ENCODE measurements at regions not wholly inside any gene's neighbourhood (a gene's known extent, or its start where the extent isn't known, plus 50 kb on each side); places are given as distances from the start of the nearest gene placed in this dataset.

DNA sequence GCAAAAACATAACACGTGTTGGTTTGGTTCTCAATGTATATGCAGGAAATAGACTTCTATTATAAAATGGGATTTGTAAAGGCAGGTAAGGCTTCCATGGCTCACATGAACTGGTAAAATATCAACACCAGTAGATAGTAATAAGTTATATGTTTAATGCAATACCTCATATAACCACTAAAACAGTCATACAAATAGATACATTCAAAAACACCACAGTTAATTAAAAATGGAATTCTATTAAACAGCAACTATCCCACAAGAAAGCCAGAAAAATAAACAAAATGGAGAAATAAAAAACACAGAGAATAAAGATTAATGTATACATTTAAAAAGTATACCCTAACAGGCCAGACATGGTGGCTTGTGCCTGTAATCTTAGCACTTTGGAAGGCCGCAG, 243.8 kb upstream of the LRATD1 start:
- Mint-ChIP-seq H3K4me3 (no peak overlapping the region), H3K27ac (no peak overlapping the region), H3K4me1 (no peaks in the 10 kb centered on the region)

More for the DNA sequence above, 243.8 kb upstream of the LRATD1 start:
- Histone ChIP-seq H3F3A (replicated peaks; ENCODE audit: low read depth) (no peaks in the 10 kb centered on the region), H3K4me1 (ENCODE audit: insufficient read depth) (no peaks in the 10 kb centered on the region), H3K4me2 (no peak overlapping the region), H3K27me3 (ENCODE audit: insufficient read depth) (no peaks in the 10 kb centered on the region), H4K20me1 (replicated peaks; ENCODE audit: insufficient read depth) (no peaks in the 10 kb centered on the region), H2AFZ (no peak overlapping the region), H3K27ac (ENCODE audit: low read depth) (no peak overlapping the region), H3K4me3 (no peak overlapping the region), H3K79me2 (replicated peaks; ENCODE audit: insufficient read depth) (no peaks in the 10 kb centered on the region), H3K36me3 (ENCODE audit: insufficient read depth) (no peaks in the 10 kb centered on the region), H3K9me2 (ENCODE audit: insufficient read depth) (no peaks in the 10 kb centered on the region)
- Mint-ChIP-seq H3K27me3 (ENCODE audit: insufficient read depth, low read depth, poor library complexity) (no peaks in the 10 kb centered on the region), H3K9me3 (no peaks in the 10 kb centered on the region), H3K36me3 (ENCODE audit: low read depth) (no peaks in the 10 kb centered on the region)
- TF ChIP-seq NANOG (IDR thresholded peaks at IDR 0.05; ENCODE audit: borderline replicate concordance) = no peak
- TF ChIP-seq ETS1 (IDR thresholded peaks at IDR 0.05) = no peak
- TF ChIP-seq POLR2AphosphoS5 (IDR thresholded peaks at IDR 0.05; ENCODE audit: low read depth) = no peak
- TF ChIP-seq ZNF331 (CRISPR knock-in tag; IDR thresholded peaks at IDR 0.05; ENCODE audit: low read depth) = no peak
- TF ChIP-seq EZH2phosphoT487 (IDR thresholded peaks at IDR 0.05; ENCODE audit: unreplicated experiment) = no peak
- 0 out of 4 replicates have a peak, but pooled peaks of 1 of the 2 experiments have one; percentile 10 for TF ChIP-seq CTCF (conservative IDR thresholded peaks at IDR 0.05; ENCODE audit: low read depth in 2 of 2)
- TF ChIP-seq REST (IDR thresholded peaks at IDR 0.05; ENCODE audit: unreplicated experiment) = no peak
- DNase-seq (ENCODE audit: low spot score) (no peak), ATAC-seq (no peak)
